SK-N-SH treated with all-trans-retinoic acid at 6 μM for 48 hours (cell line): ENCODE measurements at regions not wholly inside any gene's neighbourhood (a gene's known extent, or its start where the extent isn't known, plus 50 kb on each side); places are given as distances from the start of the nearest gene placed in this dataset.

ENCODE experiments used
- ARNTL ChIP-seq: fragments of 450-650 bp; formaldehyde crosslinking; IDR thresholded peaks from 2 replicates; pipeline ENCODE4 v1.5.0; 2020; ENCODE audit warnings: low read depth, mild to moderate bottlenecking, moderate library complexity, borderline replicate concordance
- CREB5 ChIP-seq: fragments of 250-450 bp; sonication (Bioruptor Pico); IDR thresholded peaks from 2 replicates; pipeline ENCODE4 v1.5.1; 2020; ENCODE audit warnings: low read depth, mild to moderate bottlenecking, moderate library complexity
- CSDC2 ChIP-seq: fragments of 250-450 bp; sonication (Bioruptor Pico); IDR thresholded peaks from 2 replicates; pipeline ENCODE4 v1.5.0; 2020; ENCODE audit warnings: mild to moderate bottlenecking, moderate library complexity
- ESRRG ChIP-seq: fragments of 250-450 bp; sonication (Bioruptor Pico); IDR thresholded peaks from 2 replicates; pipeline ENCODE4 v1.6.1; 2021; ENCODE audit warnings: mild to moderate bottlenecking
- GLIS3 ChIP-seq: fragments of 250-450 bp; sonication (Bioruptor Pico); IDR thresholded peaks from 2 replicates; pipeline ENCODE4 v1.5.0; 2020; ENCODE audit warnings: mild to moderate bottlenecking, moderate library complexity
- SNAI2 ChIP-seq: fragments of 250-450 bp; sonication (Bioruptor Pico); IDR thresholded peaks from 2 replicates; pipeline ENCODE4 v1.5.0; 2020; ENCODE audit warnings: mild to moderate bottlenecking, moderate library complexity
- TCF4 ChIP-seq: fragments of 250-450 bp; sonication (Bioruptor Pico); IDR thresholded peaks from 2 replicates; pipeline ENCODE4 v1.8.0; 2021; ENCODE audit warnings: mild to moderate bottlenecking, moderate library complexity, borderline replicate concordance
- ZFP30 ChIP-seq: fragments of 450-650 bp; formaldehyde crosslinking; IDR thresholded peaks from 2 replicates; pipeline ENCODE4 v1.5.0; 2022; ENCODE audit warnings: mild to moderate bottlenecking, moderate library complexity
- ZNF70 ChIP-seq: fragments of 450-650 bp; formaldehyde crosslinking; IDR thresholded peaks from 2 replicates; pipeline ENCODE4 v1.5.0; 2020; ENCODE audit warnings: mild to moderate bottlenecking, moderate library complexity
- TF ChIP-seq, protein P1 (sequence below): fragments of 250-450 bp; sonication (Bioruptor Pico); IDR thresholded peaks from 2 replicates; pipeline ENCODE4 v1.5.0; 2020; ENCODE audit warnings: mild to moderate bottlenecking, moderate library complexity

GRCh38 chr2:41137031-41137430, 685.1 kb upstream of the SLC8A1 start:
- TF ChIP-seq SNAI2 (CRISPR knock-in tag): no peak
- no peak for TF ChIP-seq TCF4 (CRISPR knock-in tag)
- no peak for TF ChIP-seq CSDC2 (CRISPR knock-in tag)
- TF ChIP-seq GLIS3: no peak
- TF ChIP-seq, protein P1, sequence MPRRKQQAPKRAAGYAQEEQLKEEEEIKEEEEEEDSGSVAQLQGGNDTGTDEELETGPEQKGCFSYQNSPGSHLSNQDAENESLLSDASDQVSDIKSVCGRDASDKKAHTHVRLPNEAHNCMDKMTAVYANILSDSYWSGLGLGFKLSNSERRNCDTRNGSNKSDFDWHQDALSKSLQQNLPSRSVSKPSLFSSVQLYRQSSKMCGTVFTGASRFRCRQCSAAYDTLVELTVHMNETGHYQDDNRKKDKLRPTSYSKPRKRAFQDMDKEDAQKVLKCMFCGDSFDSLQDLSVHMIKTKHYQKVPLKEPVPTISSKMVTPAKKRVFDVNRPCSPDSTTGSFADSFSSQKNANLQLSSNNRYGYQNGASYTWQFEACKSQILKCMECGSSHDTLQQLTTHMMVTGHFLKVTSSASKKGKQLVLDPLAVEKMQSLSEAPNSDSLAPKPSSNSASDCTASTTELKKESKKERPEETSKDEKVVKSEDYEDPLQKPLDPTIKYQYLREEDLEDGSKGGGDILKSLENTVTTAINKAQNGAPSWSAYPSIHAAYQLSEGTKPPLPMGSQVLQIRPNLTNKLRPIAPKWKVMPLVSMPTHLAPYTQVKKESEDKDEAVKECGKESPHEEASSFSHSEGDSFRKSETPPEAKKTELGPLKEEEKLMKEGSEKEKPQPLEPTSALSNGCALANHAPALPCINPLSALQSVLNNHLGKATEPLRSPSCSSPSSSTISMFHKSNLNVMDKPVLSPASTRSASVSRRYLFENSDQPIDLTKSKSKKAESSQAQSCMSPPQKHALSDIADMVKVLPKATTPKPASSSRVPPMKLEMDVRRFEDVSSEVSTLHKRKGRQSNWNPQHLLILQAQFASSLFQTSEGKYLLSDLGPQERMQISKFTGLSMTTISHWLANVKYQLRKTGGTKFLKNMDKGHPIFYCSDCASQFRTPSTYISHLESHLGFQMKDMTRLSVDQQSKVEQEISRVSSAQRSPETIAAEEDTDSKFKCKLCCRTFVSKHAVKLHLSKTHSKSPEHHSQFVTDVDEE (CRISPR knock-in tag): no peak
- no peak for TF ChIP-seq CREB5
- no peak for TF ChIP-seq ZNF70 (CRISPR knock-in tag)
- TF ChIP-seq ARNTL (CRISPR knock-in tag): no peak
- no peak for TF ChIP-seq ZFP30
- no peak for TF ChIP-seq ESRRG
